ENCODE measurements at regions not wholly inside any gene's neighbourhood (a gene's known extent, or its start where the extent isn't known, plus 50 kb on each side); places are given as distances from the start of the nearest gene placed in this dataset.

DNA sequence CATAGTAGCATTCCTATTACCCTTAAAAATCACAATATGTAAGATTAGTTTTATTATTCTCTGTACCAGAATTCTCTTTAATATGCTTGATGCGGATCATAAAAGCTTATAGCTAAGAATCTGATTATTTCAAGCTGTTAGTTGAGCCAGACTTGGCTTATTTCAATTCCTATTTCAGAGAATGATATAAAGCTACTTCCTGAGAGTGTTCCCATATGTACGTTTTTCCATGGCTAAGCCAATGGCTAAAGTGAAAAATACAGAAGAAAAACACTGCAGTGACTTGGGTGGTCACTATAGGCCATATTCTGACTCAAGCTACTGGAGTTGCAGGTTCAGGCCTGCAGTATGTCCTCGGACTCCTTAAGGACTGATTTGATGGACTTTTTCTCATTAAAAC, 97.9 kb upstream of the EEF1E1 start:
- no peaks in the 10 kb centered on the region for H3K4me1 ChIP-seq (replicated peaks; ENCODE audit: insufficient read depth)
- intact Hi-C loops (cut with micrococcal nuclease; ENCODE audit: unreplicated experiment) = no loop called here
- no peak overlapping the region for H3K4me3 ChIP-seq
- H2AFZ ChIP-seq = no peak overlapping the region
- H3K27ac ChIP-seq = no peak overlapping the region
- no peaks in the 10 kb centered on the region for H3K27me3 ChIP-seq (ENCODE audit: insufficient read depth, low read depth)
- H3K9me2 ChIP-seq (ENCODE audit: insufficient read depth) = no peaks in the 10 kb centered on the region
- ChIA-PET POLR2A (ENCODE audit: unreplicated experiment) (no interaction called here), CTCF (no interaction called here)
- H3F3A ChIP-seq (ENCODE audit: insufficient read depth, low read depth) = no peaks in the 10 kb centered on the region
- DNase-seq = no peak
- no peaks in the 10 kb centered on the region for H3K36me3 ChIP-seq (ENCODE audit: low read depth)
- no peaks in the 10 kb centered on the region for H4K20me1 ChIP-seq (ENCODE audit: insufficient read depth)
- no TSS peak for BruUV-seq (replicated peaks)
- H3K4me2 ChIP-seq = no peak overlapping the region
- H3K79me2 ChIP-seq (ENCODE audit: low read depth) = no peaks in the 10 kb centered on the region
- TF ChIP-seq, protein P1, sequence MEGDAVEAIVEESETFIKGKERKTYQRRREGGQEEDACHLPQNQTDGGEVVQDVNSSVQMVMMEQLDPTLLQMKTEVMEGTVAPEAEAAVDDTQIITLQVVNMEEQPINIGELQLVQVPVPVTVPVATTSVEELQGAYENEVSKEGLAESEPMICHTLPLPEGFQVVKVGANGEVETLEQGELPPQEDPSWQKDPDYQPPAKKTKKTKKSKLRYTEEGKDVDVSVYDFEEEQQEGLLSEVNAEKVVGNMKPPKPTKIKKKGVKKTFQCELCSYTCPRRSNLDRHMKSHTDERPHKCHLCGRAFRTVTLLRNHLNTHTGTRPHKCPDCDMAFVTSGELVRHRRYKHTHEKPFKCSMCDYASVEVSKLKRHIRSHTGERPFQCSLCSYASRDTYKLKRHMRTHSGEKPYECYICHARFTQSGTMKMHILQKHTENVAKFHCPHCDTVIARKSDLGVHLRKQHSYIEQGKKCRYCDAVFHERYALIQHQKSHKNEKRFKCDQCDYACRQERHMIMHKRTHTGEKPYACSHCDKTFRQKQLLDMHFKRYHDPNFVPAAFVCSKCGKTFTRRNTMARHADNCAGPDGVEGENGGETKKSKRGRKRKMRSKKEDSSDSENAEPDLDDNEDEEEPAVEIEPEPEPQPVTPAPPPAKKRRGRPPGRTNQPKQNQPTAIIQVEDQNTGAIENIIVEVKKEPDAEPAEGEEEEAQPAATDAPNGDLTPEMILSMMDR (conservative IDR thresholded peaks at IDR 0.05) = no peak
- TF ChIP-seq EZH2 (IDR thresholded peaks at IDR 0.05; ENCODE audit: low read depth) = no peak
- no peaks in the 10 kb centered on the region for H3K9me3 ChIP-seq (ENCODE audit: insufficient read depth, low read depth)

DNA sequence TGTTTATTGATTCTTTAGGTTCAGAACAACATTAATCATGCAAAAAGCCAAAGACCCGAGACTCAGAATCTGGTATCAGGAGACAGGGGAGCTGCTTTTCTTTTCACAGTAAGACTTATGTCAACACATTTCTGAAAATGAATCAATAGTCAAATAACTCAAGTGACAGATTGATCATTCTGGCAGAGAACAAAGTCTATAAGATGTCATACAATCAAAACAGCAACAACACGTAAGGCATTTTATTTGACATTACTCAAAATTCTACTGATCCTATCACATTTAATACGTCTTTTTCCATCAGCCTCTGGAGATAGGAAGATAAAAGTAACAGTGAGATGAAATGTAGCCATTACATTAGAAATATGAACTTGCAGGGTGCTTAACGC, 93.4 kb upstream of the EEF1E1 start:
- DNase-seq = no peak
- H3K9me2 ChIP-seq (ENCODE audit: insufficient read depth) = no peaks in the 10 kb centered on the region
- no peak overlapping the region for H2AFZ ChIP-seq
- H3K79me2 ChIP-seq (ENCODE audit: low read depth) = no peaks in the 10 kb centered on the region
- no peak overlapping the region for H3K4me3 ChIP-seq
- H4K20me1 ChIP-seq (ENCODE audit: insufficient read depth) = no peaks in the 10 kb centered on the region
- no peaks in the 10 kb centered on the region for H3K27me3 ChIP-seq (ENCODE audit: insufficient read depth, low read depth)
- ChIA-PET POLR2A (ENCODE audit: unreplicated experiment) (no interaction called here), CTCF (no interaction called here)
- BruUV-seq (replicated peaks) = no TSS peak
- H3K27ac ChIP-seq = no peak overlapping the region
- TF ChIP-seq, protein P1 (conservative IDR thresholded peaks at IDR 0.05) = no peak
- TF ChIP-seq EZH2 (IDR thresholded peaks at IDR 0.05; ENCODE audit: low read depth) = no peak
- no peaks in the 10 kb centered on the region for H3K9me3 ChIP-seq (ENCODE audit: insufficient read depth, low read depth)
- no peaks in the 10 kb centered on the region for H3F3A ChIP-seq (ENCODE audit: insufficient read depth, low read depth)
- H3K4me2 ChIP-seq = no peak overlapping the region
- no peaks in the 10 kb centered on the region for H3K36me3 ChIP-seq (ENCODE audit: low read depth)
- no peaks in the 10 kb centered on the region for H3K4me1 ChIP-seq (replicated peaks; ENCODE audit: insufficient read depth)
- intact Hi-C loops (cut with micrococcal nuclease; ENCODE audit: unreplicated experiment) = no loop called here

DNA sequence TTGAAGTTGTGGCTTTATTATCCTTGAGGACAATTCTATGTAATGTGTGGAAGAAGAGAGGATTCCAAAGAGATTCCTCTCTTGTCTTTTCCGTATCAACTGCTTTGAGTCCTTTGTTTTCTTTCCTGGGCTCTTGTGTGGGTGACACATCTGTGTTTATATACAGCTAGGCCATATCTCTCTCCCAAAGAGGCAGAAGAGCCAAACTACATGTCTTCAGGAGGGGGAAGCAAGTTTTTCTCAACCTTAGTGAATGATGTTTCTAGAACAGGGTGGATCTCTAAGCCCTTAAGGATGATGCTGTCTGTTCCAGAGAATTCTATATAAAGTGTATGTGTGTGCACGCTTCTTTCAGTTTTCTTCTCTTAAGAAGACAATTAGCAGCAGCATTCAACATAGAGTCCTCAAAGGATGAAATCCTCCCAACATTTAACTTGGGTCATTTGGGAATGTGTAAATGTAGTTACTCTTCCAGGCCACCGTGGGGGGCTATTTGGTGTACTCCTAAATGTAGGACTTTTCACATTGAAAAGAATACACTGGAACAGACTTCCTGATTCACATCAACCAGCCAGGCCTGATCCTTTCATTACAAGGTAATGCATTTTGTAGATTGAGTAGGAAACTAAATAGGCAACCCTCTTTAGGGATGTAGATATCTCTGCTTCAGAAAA, 92.8 kb upstream of the EEF1E1 start:
- ChIA-PET CTCF (no interaction called here), POLR2A (ENCODE audit: unreplicated experiment) (no interaction called here)
- no peaks in the 10 kb centered on the region for H3K9me3 ChIP-seq (ENCODE audit: insufficient read depth, low read depth)
- no peaks in the 10 kb centered on the region for H3K27me3 ChIP-seq (ENCODE audit: insufficient read depth, low read depth)
- H4K20me1 ChIP-seq (ENCODE audit: insufficient read depth) = no peaks in the 10 kb centered on the region
- BruUV-seq (replicated peaks) = no TSS peak
- H3K4me2 ChIP-seq = no peak overlapping the region
- no peaks in the 10 kb centered on the region for H3K36me3 ChIP-seq (ENCODE audit: low read depth)
- H3K27ac ChIP-seq = no peak overlapping the region
- H3K4me3 ChIP-seq = no peak overlapping the region
- no peak overlapping the region for H2AFZ ChIP-seq
- no peak for DNase-seq
- no peaks in the 10 kb centered on the region for H3K4me1 ChIP-seq (replicated peaks; ENCODE audit: insufficient read depth)
- no peaks in the 10 kb centered on the region for H3K79me2 ChIP-seq (ENCODE audit: low read depth)
- no peaks in the 10 kb centered on the region for H3K9me2 ChIP-seq (ENCODE audit: insufficient read depth)
- no peak for TF ChIP-seq EZH2 (IDR thresholded peaks at IDR 0.05; ENCODE audit: low read depth)
- TF ChIP-seq, protein P1 (conservative IDR thresholded peaks at IDR 0.05) = no peak; the same call in 1 of the 2 replicates
- no peaks in the 10 kb centered on the region for H3F3A ChIP-seq (ENCODE audit: insufficient read depth, low read depth)
- intact Hi-C loops (cut with micrococcal nuclease; ENCODE audit: unreplicated experiment) = no loop called here
